Lower leg skin (tissue), 3 donors: ENCODE measurements at regions not wholly inside any gene's neighbourhood (a gene's known extent, or its start where the extent isn't known, plus 50 kb on each side); places are given as distances from the start of the nearest gene placed in this dataset.

Source experiments
- POLR2A ChIP-seq, 2 donors: fragments of 450-650 bp; IDR thresholded peaks; one replicate each; pipeline ENCODE4 v1.6.1; 2016 to 2017; ENCODE audit warnings: antibody characterized with exemption in 2 of 2, mild to moderate bottlenecking in 1 of 2, moderate library complexity in 1 of 2
- TF ChIP-seq, protein P1 (sequence below), 3 donors: fragments of 450-650 bp; IDR thresholded peaks; one replicate each; pipeline ENCODE4 v1.5.1; 2016; ENCODE audit warnings: antibody characterized with exemption in 3 of 3, mild to moderate bottlenecking in 3 of 3, moderate library complexity in 2 of 3

DNA sequence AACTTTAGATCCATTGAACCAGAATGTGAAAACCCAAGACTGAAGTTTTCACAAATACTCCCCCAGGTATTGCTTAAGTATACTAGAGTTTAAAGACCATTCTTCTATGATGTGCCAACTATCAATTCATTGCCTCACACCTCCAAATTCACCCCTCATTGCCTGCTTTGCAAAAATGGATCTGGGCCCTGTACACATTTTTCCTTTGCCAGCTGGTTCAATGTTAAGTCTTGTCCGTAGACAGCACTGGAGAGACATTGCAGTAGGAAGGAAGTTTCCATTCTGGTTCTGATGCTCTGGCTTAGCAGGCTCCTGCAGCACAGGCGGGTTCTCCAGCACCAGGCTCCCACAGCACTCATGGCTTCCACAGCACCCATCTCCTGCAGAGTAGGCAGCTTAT, 130.0 kb downstream of the PROX1 start:
- TF ChIP-seq, protein P1, sequence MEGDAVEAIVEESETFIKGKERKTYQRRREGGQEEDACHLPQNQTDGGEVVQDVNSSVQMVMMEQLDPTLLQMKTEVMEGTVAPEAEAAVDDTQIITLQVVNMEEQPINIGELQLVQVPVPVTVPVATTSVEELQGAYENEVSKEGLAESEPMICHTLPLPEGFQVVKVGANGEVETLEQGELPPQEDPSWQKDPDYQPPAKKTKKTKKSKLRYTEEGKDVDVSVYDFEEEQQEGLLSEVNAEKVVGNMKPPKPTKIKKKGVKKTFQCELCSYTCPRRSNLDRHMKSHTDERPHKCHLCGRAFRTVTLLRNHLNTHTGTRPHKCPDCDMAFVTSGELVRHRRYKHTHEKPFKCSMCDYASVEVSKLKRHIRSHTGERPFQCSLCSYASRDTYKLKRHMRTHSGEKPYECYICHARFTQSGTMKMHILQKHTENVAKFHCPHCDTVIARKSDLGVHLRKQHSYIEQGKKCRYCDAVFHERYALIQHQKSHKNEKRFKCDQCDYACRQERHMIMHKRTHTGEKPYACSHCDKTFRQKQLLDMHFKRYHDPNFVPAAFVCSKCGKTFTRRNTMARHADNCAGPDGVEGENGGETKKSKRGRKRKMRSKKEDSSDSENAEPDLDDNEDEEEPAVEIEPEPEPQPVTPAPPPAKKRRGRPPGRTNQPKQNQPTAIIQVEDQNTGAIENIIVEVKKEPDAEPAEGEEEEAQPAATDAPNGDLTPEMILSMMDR (IDR thresholded peaks at IDR 0.05) = no peak
- no peak for TF ChIP-seq POLR2A (IDR thresholded peaks at IDR 0.05)
